ENCODE measurements at regions not wholly inside any gene's neighbourhood (a gene's known extent, or its start where the extent isn't known, plus 50 kb on each side); places are given as distances from the start of the nearest gene placed in this dataset.

DNA sequence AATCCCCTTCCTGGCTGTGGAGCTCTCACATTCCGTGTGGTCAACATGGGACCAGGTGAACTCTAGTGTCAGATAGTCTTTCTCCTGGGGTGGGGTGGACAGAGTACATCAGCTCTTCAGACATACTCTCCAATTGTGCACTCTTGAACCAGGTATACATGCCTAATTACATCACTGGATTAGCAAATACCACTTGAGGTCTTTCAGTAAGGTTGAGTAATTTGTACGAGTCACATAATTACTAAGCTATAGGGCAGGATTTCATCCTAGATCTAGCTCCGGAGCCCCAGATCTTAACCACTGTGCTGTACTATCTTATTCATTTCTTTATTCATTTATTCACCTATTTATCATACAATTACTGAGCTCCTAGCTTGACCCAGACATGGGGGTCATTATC lies 821.3 kb downstream of the TFAP2A start:
- DNase-seq, result no peak

DNA sequence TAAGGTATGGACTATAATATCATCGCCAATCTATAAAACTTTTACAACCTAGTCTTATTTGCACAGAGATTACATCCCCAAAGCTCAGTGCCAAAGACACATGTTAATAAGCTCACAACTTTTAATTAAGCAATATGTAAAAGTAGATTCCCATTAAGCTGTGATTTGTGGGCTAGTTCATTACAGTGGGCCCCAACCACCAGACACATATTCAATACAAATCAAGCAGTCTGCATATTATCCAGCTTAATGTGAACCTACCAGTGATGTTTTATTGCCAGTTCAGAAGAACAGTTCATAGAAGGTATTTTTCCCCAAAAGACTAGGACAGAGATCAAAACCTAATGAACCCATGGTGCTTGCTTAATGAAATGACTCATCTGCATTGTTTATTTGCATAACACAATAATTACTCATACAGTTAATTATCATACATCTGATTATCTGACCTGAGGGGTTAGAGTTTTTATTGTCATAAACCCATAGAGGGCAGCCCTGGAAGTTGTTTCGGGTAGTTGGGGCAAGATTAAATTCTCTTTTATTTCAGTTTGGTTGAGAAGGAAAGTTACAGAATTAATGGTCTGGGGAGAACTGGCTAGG lies 831.0 kb downstream of the TFAP2A start:
- no peak for DNase-seq

DNA sequence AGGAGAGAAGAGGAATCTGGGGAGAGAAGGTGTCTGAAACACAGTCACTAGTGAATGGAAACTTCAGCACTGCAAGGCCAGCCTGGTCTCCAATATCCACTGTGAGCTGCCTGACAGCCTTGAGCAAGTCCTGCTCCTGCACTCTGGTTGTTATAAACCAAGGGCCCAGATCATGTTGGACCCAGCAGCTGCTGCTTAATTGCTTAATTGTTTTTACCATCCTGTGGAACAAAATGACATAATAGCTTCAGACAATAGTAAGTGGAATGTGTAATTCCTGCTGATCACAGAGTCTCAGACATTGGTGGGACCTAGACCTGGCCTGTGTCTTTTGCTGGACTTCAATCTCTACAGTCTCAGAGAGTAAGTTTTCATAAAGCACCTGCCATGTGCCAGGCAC lies 833.7 kb downstream of the TFAP2A start:
- DNase-seq, result no peak

DNA sequence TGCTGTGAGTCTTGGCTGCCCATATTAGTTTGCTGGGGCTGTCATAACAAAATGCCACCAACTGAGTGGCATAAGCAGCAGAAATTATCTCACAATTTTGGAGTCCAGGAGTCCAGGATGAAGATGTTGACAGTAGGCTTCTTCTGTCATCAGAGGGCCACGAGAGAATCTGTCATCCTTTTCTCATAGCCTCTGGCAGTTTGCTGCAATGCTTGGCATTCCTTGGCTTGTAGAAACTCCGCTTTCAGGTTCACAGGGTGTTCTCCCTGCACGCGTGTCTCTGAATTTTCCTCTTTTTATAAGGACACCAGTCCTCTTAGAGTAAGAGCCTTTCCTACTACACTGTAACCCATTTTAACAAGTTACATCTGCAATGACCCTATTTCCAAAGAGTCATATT lies 838.4 kb downstream of the TFAP2A start:
- no peak for DNase-seq

DNA sequence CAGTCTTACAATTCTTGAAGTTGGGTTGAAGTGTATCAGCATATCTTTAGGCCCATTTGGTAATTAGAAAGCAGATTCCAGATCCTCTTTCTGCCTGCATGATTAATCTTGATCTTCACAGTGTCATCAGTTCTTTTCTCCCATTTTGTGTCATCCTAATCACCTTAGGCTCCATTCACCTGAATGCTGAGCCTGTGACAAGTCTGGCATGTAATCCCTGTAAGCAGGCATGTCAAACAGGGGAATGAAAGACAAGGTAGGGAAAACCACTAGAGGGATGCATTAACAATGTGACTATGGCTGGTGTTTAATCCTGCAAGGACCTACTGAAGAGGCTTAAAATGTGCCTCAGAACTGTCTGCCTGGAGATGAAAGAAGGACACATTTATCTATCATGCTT lies 848.8 kb downstream of the TFAP2A start:
- DNase-seq, result no peak

DNA sequence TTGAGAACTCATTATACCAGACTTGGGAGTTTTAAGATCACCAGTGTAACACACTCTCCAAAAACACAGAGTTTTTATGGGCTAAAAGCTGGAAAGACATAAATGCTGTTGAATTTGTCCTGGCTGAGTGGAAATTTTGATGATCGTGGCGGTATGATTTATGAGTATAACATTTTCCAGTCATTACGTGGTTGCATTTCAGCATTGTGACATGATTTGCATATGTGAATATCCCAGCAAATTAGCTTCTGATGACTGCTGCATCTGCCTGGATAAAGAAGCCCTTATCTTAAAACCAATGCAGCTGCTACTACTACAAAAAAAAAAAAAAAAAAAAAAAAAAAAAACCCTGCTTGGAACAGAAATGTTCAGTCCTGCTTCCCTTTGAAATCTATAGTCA lies 850.9 kb downstream of the TFAP2A start:
- DNase-seq, result no peak

DNA sequence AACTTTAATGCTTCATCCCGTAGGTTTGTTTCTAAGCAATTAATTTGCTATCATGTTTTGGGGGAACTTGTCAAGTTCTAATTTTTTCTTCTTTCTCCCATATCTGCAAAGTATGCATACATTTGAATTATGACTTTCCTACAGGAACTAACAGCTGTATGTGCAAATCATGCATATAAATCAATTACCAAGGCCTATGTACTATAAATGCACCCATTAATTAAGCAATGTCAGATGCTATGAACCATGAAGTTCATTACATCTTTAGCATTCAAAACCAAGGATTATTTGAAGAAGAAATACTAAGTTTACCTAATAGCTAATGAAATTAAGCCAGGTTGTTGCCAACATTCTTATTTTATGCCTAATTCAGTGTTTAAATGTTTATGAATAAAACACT lies 851.3 kb downstream of the TFAP2A start:
- no peak for DNase-seq

DNA sequence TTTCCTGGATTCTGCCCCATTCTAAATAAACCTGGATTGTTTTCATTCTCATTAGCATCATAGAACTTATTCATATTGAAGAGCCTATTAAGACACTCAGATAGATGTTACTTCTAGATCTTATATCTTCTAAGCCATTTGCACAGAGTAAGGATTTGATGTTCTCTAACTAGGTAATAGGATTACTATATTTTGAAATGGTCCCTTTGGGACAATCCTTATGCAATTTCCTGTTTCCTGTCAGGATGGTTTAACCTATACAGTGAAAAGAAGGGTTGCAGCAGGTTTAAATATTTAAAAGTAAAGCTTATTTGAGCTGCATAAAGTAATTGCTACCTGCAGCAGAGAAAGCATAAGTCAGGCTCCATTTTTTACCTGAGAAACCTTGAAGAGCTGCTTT lies 860.1 kb downstream of the TFAP2A start:
- DNase-seq, result no peak

DNA sequence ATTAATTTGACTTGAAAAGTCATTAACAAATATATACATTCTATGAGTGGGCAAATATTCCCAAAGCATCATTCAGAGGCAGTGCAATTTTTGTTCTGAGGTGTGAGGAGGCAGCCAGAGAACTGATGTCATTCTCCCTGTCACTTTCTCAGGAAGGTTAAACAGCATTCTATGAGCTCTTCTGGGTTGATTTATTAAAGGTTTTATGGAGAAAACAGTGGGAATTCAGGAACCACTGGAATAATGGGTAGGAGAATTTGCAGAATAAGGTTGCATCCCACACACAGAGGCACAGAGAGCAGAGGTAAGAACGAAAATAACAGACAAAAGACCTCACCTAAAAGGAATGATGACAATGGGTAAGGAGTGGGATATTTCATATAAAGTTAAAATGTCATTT lies 860.6 kb downstream of the TFAP2A start:
- no peak for DNase-seq

DNA sequence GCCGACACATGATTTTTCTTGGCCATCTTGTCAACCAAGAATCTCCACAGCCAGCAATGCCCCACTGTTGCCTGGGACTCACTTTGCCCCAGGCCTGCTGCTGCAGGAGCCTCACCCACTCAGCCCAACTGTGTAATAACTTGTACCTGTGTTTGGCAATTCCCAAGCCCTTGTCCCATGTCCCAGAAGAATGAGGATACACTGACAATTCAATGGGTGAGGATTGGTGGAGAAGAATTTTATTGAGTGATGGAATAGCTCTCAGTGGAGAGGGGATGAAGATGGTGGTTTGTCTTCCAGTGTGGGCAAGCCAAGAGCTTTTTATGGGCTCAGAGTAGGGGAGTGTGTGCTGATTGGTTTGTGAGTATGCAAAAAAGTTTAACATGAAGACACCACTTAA lies 861.9 kb downstream of the TFAP2A start:
- no peak for DNase-seq

DNA sequence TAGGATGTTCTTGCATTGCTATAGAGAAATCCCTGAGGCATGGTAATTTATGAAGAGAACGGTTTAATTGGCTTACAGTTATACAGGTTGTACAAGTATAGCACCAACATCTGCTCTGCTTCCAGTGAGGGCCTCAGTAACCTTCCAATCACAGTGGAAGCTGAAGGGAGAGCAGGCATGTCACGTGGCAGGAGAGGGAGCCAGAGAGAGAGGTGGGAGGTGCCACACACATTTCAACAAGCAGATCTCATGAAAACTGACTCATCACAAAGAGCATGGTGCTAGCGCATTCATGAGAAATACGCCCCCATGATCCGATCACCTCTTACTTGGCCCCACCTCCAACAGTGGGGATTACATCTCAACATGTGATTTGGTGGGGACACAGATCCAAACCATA lies 871.2 kb downstream of the TFAP2A start:
- DNase-seq, result no peak

DNA sequence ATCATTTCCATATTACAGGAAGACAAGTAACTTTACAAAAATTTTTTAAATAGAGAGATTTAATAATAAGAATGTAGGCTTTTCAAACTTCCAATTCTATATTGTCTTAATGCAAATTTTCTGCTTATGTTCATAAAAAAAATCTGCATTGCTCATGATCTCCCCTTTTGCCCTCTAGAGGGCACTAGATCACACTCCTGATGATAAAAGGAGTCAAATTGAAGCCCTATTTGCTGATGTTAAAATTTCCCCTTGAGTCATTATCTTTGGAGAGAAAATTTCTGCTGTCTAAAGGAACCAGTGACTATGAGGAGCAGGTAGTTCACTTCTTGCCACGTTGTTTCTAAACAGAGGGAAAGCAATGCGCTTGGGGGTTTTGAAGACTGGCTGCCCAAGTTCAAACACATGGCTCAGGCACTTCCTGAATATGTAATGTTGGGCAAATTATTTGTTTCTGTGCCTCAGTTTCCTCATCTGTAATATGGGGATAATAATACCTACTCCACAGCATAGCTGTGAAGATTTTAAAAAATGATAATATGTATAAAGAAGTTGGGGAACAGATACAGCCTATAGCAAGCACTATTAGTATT lies 874.2 kb downstream of the TFAP2A start:
- DNase-seq, result peak; percentile 44 to 61 (median 52)

DNA sequence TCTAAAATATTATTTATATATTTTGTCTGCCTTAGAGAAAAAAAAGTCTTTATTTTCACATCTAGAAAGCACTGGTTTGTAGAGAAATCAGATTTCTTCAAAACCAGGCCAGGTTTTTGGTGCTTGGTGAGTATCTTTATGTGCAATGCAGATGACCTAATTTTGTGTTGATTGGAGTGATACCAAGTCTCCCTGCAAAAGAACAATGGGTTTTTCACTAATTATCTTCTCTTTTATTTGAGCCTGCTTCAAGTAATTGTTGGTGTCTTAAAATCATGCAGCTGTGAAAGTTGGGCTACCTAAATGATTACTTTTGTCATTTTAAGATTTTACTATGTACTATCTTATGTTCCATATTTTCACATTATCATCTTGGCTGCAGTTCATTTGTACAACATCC lies 874.7 kb downstream of the TFAP2A start:
- no peak for DNase-seq

DNA sequence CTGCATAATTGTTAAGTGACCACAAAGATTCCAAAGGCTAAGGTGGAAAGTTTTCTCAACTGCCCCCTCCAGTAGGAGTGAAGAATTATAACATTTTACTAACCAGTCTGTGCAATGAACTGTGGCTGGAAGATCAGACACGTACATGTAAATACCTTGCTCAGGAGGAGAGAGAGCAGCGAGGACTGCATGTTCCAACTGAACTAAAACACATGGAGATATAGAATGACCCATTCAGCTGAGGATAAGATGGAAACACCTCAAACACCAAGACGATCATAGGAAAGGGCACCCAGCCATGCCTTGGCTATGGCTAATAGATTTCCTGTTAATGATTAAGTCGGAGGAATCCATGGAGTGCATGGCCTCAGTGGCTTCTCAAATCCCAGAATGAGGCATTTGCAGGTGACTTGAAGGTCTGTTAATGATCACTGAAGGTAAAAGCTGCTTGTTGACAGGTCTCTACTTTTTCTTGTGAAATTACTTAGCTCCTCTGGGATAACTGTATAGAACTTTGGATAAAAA lies 875.6 kb downstream of the TFAP2A start:
- no peak for DNase-seq

DNA sequence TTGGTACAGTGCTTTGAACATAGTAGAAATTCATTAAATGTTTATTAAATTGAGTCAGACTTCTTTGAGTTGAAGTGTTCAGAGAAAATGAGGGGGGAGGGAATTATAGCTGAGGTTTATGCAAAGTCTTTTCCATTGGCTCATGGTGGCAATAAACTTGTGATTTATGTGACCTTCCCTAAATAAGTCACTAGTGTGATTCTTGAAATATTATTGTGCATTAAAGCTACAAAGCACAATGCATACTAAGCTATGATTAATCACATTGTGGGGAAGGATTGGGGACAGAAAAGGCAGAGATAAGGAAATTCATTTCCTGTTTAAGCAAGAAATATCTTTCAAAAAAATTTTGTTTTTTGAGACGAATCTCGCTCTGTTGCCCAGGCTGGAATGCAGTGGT lies 877.5 kb downstream of the TFAP2A start:
- DNase-seq, result no peak

DNA sequence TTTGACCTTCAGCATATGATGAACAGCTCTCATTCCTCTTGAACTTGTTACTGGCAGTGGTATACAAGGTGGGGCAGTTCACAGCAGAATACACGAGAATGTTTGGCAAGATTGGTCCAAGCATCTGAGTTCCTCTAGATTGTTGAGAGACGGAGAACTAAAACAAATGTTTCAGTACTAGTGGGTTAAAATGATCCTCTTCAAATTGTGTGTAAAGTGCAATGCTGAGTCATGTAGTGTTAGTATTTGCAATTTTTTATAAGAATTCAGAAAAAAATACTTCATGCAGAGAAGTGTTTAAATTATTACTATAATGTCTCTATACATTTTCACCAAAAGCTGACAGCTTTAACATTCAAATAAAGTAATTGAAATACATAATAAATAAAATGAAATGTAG lies 879.8 kb downstream of the TFAP2A start:
- DNase-seq, result no peak

DNA sequence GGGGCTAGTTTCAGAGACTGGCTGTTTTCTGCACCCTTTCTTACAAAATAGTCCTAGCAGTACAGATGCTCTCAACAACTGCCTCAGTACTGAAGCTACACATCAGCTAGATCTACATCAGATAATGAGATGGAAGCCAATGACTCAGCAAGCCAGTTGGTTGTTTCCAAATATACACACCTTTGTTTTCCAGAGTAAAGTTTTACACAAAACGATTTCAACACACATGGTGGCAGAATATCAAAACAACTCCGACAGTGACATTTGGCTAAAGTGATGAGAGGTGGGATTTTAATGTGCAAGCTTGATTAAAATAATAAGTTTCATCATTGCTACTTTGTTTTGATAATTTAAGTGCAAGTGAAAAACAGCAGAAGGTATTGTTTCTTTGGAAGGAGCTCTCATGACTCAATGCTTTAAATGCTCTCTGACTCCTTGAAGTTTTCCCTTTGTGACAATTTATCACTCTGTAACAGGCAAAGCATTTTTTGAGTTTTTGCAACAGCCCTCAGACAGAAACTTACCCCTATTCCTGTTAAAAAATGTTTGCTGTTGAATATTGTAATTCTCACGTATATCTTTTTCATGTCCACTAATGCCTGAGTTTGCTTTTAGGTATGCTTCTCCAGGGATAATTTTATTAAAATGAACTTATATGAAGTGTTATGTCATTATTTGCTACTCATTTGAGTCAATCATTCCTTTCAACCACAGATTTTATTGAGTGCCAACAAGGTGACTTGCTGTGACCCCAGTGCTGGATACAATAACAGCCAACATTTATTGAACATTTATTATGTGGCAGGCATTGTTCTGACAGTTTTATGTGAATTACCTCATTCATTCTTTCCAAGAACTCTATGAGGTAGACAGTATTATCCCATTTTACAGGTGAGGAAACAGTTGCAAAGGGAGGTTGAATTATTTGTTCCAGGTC lies 882.0 kb downstream of the TFAP2A start:
- DNase-seq, result no peak

DNA sequence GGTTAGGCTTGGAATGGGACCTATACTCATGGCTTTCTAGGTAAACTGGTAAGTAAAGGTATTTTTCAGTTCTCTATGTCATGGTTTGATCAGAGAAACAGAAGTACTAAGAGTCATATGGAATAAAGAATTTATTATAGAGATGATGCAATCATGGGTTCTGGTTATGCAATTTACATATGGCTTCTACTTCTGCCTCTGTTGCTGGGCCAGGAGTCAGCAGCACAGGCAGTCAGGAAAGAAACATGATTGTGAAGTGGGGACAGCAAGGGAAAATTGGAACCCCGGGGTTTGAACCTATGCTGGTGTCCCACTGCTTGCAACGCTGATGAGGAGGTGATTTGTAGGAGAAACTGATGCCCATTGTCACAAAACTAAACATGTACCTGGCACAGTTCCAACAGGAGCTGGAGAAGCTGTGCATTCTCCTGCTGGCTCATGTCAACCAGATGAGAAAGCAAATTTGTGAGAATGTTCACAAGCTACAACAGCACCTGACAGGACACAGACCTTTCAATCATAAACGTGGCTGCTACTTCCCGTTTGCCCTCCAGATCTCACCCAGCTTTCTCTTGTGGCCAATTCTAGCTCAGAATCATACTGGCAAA lies 887.1 kb downstream of the TFAP2A start:
- peak in 3 of 4 experiments; percentile 2 to 55 (median 46) for DNase-seq

DNA sequence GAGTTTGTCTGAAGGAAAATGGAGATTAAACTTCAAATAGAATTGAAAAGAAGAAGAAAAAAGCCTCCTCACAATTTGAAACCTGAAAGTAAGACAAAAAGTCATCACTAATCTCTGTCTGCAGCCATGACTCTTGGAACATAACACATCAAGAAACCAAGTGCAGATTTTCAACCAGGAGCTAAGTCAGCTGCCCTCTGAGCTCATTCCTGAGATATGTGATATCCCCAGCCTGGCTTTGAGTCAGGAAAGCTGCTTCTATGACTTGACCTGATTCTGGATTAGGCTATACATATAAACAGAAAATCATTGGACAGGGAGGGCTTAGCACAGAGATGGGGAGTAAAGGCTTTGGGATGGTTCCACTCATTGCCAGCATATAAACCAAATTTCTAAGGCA lies 891.4 kb downstream of the TFAP2A start:
- no peak for DNase-seq

DNA sequence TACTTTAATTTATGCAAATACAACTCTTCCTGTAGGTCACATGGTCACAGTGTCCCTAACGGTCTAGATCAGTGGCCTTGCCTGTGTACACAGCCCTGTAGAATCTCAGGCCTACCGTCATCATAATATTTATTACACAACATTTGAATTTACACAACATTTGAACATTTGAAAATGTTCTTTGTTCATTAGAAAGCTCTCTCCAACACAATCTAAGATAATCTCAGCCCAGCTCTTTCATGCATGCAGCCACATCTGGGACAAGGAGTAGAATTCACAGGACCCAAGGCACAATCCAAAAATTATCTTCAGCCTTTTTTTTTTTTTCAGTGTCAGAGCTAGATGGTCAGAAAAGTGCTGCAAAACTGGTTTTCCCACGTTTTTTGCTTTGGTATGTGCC lies 892.8 kb downstream of the TFAP2A start:
- DNase-seq, result no peak

DNA sequence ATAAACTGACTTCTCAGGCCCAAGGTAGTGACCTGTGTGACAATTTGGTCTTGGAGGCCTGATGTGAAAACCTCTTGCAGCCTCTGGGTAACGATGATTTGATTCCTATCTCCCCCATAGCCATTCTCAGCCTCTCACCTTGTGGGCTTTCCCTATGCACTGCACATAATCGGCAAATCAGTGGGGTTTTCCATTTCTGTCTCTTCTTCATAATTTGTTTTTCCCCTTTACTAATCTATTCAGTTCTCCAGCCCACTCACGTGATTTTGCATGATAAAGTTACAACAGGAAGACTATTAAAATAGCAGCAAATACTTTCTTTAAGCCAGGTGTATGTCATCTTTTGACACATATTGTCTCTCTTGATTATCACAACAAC lies 893.7 kb downstream of the TFAP2A start:
- no peak for DNase-seq

DNA sequence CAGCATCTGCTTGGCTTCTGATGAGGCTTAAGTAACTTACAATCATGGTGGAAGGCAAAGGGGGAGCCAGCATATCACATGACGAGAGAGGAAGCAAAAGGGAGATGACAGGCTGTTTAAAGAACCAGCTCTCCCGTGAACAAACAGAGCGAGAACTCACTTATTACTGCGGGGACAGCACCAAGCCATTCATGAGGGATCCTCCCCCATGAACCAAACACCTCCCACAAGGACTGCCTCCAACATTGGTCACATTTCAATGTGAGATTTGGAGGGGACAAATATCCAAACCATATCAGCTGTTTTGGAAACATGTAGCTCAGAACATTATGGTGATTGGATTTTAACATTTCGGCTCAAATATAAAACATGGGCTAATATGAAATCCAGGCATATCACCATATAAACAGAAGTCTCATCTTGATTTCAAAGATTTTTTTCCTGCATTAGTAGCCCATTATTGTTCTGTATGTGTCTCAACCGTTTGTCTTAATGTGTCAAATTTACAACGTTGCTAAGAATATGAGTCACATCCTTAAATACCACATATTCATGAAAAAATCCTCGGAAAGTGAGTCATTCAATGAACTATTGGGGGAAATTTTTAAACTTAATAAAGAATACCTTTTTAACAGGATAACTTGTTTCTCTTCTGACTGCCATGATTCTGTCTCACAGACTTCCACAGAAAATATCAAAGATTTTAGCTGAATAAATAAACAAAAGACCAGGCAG lies 894.3 kb downstream of the TFAP2A start:
- DNase-seq, result no peak

DNA sequence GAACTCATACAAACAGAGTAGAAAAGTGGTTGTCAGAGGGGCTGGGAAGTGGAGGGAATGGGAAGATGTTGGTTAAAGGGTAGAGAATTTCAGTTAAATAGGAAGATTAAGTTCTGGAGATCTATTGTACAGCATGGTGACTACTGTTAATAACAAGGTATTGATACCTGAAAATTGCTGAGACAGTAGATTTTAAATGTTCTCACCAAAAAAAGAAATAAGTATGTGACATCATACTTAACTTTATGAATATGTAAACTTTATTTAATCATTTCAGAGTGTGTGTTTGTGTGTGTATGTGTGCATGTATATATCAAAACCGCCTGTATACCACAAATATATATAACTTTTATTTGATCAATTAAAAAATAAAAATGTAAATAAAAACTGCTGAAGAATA lies 896.4 kb downstream of the TFAP2A start:
- no peak for DNase-seq
